ENCODE measurements at regions not wholly inside any gene's neighbourhood (a gene's known extent, or its start where the extent isn't known, plus 50 kb on each side); places are given as distances from the start of the nearest gene placed in this dataset.

DNA sequence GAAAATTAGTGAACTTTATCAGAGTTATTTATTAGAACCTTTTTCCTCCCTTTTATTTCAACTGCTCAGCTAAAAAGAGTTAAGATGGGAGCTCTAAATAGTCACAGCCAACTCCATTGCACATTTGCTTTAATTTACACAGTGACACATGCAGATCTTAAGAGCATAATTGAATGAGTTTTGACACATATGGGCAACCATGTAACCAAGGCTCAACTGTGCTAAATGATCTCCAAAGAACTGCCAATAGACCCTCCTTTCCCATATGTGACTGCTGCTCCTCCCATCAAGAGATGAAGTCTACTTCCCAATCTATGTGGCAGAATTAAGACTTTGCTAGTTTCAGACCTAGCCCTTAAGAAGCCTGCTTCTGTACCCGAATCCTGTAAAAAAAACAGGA is 960.0 kb downstream of the BCL11B start:
- Histone ChIP-seq H3K4me3 (no peak overlapping the region), H3K9ac (no peak overlapping the region), H3K9me3 (replicated peaks in 1 of 11) (no peaks in the 10 kb centered on the region), H4K20me1 (no peaks in the 10 kb centered on the region), H3K36me3 (no peaks in the 10 kb centered on the region), H3K27ac (no peak overlapping the region), H3K27me3 (no peaks in the 10 kb centered on the region), H3K4me1 (no peaks in the 10 kb centered on the region), H3K4me2 (no peak overlapping the region)
- TF ChIP-seq Cebpa-rat (IDR thresholded peaks at IDR 0.05) = no peak

DNA sequence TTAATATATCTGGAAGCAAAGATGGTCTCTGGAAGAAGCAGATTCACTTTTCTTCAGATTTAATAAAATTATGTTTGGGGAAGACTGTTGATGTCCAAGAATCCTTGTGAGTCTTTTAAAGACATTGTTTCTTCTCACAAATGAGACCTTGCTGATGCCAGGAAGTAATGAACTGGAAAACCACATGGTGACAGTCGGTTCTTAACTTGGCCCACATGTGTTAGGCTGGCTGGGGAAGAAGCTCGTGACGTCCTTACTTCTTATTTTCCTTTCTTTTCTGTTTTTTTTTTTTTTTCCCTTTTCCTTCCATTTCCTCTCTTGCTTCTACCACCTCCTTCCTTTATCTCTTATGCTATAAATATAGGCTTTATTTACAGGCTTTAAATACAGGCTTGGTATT is 950.2 kb downstream of the BCL11B start:
- H3K9me3 ChIP-seq (replicated peaks in 1 of 11) = peaks cover 17 to 29% (median 24%) of the 10 kb centered on the region in 11 experiments; a peak in 21 of 22 replicates

GRCh38 chr14:98323836-98324235 is 948.2 kb downstream of the BCL11B start:
- H3K4me1 ChIP-seq = peaks cover 0 to 14% (median 10%) of the 10 kb centered on the region in 10 experiments; a peak in 13 of 20 replicates
- H4K20me1 ChIP-seq = no peaks in the 10 kb centered on the region
- H3K4me2 ChIP-seq = no peak overlapping the region
- no peaks in the 10 kb centered on the region for H3K36me3 ChIP-seq
- no peak overlapping the region for H3K4me3 ChIP-seq
- TF ChIP-seq Cebpa-rat (IDR thresholded peaks at IDR 0.05) = no peak
- peaks cover 13 to 30% (median 21%) of the 10 kb centered on the region in 11 experiments for H3K9me3 ChIP-seq (replicated peaks in 1 of 11)
- no peak overlapping the region for H3K27ac ChIP-seq
- no peak overlapping the region for H3K9ac ChIP-seq
- no peaks in the 10 kb centered on the region for H3K27me3 ChIP-seq

More for the DNA sequence above, 950.2 kb downstream of the BCL11B start:
- Histone ChIP-seq H4K20me1 (no peaks in the 10 kb centered on the region), H3K4me1 (peaks cover 0 to 14% (median 10%) of the 10 kb centered on the region in 10 experiments; a peak in 13 of 20 replicates), H3K4me3 (no peak overlapping the region), H3K27ac (no peak overlapping the region), H3K36me3 (no peaks in the 10 kb centered on the region), H3K9ac (no peak overlapping the region), H3K4me2 (peak overlapping the region in 8 of 11 experiments; percentile 9 to 48 (median 32); a peak in 11 of 22 replicates), H3K27me3 (no peaks in the 10 kb centered on the region)
- TF ChIP-seq Cebpa-rat (IDR thresholded peaks at IDR 0.05) = no peak

DNA sequence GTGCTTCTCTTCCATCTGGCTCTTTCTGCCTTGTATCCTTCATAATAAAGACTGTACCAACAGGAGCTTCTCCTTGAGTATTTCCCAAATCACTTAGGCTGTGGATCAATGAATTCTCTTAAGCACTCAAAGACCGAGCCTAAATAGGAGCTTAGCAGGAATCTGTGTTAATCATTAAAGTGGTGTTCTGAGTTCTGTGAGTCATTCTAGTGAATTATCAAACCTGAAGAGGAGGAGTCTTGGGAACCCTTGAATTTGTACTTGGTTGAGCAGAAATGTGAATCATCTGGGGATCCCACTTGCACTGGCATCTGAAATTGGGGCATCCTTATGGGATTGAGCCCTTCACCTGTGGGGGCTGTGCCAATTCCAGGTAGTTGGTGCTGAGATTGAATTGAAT is 946.2 kb downstream of the BCL11B start:
- Histone ChIP-seq H3K4me1 (peaks cover 0 to 14% (median 10%) of the 10 kb centered on the region in 10 experiments; a peak in 13 of 20 replicates), H3K36me3 (no peaks in the 10 kb centered on the region), H3K4me3 (no peak overlapping the region), H3K9me3 (replicated peaks in 1 of 11) (peaks cover 7 to 20% (median 12%) of the 10 kb centered on the region in 11 experiments; a peak in 21 of 22 replicates), H3K27ac (no peak overlapping the region), H3K27me3 (no peaks in the 10 kb centered on the region), H3K4me2 (no peak overlapping the region), H3K9ac (no peak overlapping the region), H4K20me1 (no peaks in the 10 kb centered on the region)
- TF ChIP-seq Cebpa-rat (IDR thresholded peaks at IDR 0.05) = no peak

- no peaks in the 10 kb centered on the region for H3K4me1 ChIP-seq
- no peaks in the 10 kb centered on the region for H3K36me3 ChIP-seq
- no peaks in the 10 kb centered on the region for H3K27me3 ChIP-seq
- H4K20me1 ChIP-seq = no peaks in the 10 kb centered on the region
- H3K4me2 ChIP-seq = no peak overlapping the region
- H3K27ac ChIP-seq = no peak overlapping the region
- no peak overlapping the region for H3K9ac ChIP-seq
- H3K9me3 ChIP-seq (replicated peaks in 1 of 11) = peaks cover 6 to 28% (median 14%) of the 10 kb centered on the region in 11 experiments; a peak in 20 of 22 replicates
- TF ChIP-seq Cebpa-rat (IDR thresholded peaks at IDR 0.05) = no peak
- H3K4me3 ChIP-seq = no peak overlapping the region
Observed at GRCh38 chr14:98328496-98328895, 943.5 kb downstream of the BCL11B start.

DNA sequence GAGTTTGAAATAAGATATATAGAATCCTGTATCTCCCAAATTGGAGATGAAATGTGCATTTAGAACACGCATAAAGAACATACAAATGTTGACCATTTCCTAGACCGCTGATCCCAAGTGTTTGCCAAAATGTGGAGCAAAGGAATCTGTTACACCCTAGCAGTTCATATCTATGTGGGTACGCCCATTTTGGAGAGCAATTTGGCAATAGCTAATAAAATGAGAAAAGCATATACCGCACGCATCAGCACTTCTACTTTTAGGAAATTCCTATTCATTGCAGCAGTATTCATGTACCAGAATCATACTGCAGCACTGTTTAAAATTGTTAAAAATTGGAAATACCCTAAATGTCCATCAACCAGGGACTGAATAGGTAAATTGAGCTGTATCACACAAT is 937.8 kb downstream of the BCL11B start:
- Histone ChIP-seq H3K4me3 (no peak overlapping the region), H3K27ac (no peak overlapping the region), H3K4me1 (no peaks in the 10 kb centered on the region), H4K20me1 (no peaks in the 10 kb centered on the region), H3K9me3 (replicated peaks in 1 of 11) (peaks cover 5 to 22% (median 6%) of the 10 kb centered on the region in 11 experiments; a peak in 20 of 22 replicates), H3K27me3 (no peaks in the 10 kb centered on the region), H3K36me3 (no peaks in the 10 kb centered on the region), H3K9ac (no peak overlapping the region), H3K4me2 (no peak overlapping the region)
- no peak for TF ChIP-seq Cebpa-rat (IDR thresholded peaks at IDR 0.05)

- no peaks in the 10 kb centered on the region for H4K20me1 ChIP-seq
- no peak for TF ChIP-seq Cebpa-rat (IDR thresholded peaks at IDR 0.05)
- H3K4me1 ChIP-seq = no peaks in the 10 kb centered on the region
- no peak overlapping the region for H3K4me3 ChIP-seq
- no peak overlapping the region for H3K27ac ChIP-seq
- no peak overlapping the region for H3K9ac ChIP-seq
- no peaks in the 10 kb centered on the region; a peak in 1 of 22 replicates for H3K9me3 ChIP-seq (replicated peaks in 1 of 11)
- no peak overlapping the region for H3K4me2 ChIP-seq
- H3K36me3 ChIP-seq = no peaks in the 10 kb centered on the region
- H3K27me3 ChIP-seq = no peaks in the 10 kb centered on the region
Observed at GRCh38 chr14:98341211-98341610, 930.8 kb downstream of the BCL11B start.

DNA sequence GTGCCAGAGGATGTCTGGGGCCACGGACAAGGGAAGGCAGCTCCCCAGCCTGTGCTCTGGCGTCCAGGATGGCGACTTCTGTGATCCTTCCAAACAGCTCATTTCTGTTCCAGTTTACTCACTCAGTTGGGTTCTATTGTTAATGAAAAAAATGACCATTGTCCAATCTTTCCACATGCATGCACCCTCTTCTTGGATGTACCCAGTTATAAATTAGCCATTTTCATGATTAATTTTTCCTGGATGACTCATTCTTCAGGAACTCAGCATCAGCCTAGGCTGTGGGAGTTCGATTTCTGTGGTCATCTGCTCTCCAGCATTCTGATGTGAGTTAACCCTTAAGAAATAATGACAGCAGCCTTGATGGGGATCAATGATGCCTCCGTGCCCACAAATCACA is 926.8 kb downstream of the BCL11B start:
- H3K9ac ChIP-seq = no peak overlapping the region
- H3K4me1 ChIP-seq = peaks cover 14 to 19% (median 16%) of the 10 kb centered on the region in 10 experiments
- no peaks in the 10 kb centered on the region for H4K20me1 ChIP-seq
- no peak overlapping the region for H3K27ac ChIP-seq
- no peak overlapping the region for H3K4me3 ChIP-seq
- H3K36me3 ChIP-seq = no peaks in the 10 kb centered on the region
- no peak overlapping the region for H3K4me2 ChIP-seq
- H3K9me3 ChIP-seq (replicated peaks in 1 of 11) = no peaks in the 10 kb centered on the region; a peak in 1 of 22 replicates
- no peaks in the 10 kb centered on the region for H3K27me3 ChIP-seq
- no peak for TF ChIP-seq Cebpa-rat (IDR thresholded peaks at IDR 0.05)

GRCh38 chr14:98347686-98348085 is 924.3 kb downstream of the BCL11B start:
- Histone ChIP-seq H3K4me2 (peak overlapping the region in 10 of 11 experiments; percentile 13 to 79 (median 62); a peak in 15 of 22 replicates), H4K20me1 (no peaks in the 10 kb centered on the region), H3K36me3 (no peaks in the 10 kb centered on the region), H3K4me3 (no peak overlapping the region), H3K4me1 (peaks cover 14 to 19% (median 16%) of the 10 kb centered on the region in 10 experiments), H3K27me3 (no peaks in the 10 kb centered on the region), H3K9me3 (replicated peaks in 1 of 11) (no peaks in the 10 kb centered on the region; a peak in 1 of 22 replicates), H3K27ac (peak overlapping the region in 4 of 11 experiments; percentile 46 to 63 (median 58); a peak in 5 of 22 replicates), H3K9ac (no peak overlapping the region)
- TF ChIP-seq Cebpa-rat (IDR thresholded peaks at IDR 0.05) = no peak

GRCh38 chr14:98348505-98348904 is 923.5 kb downstream of the BCL11B start:
- TF ChIP-seq Cebpa-rat (IDR thresholded peaks at IDR 0.05) = no peak
- peaks cover 14 to 19% (median 16%) of the 10 kb centered on the region in 10 experiments for H3K4me1 ChIP-seq
- H4K20me1 ChIP-seq = no peaks in the 10 kb centered on the region
- no peaks in the 10 kb centered on the region for H3K36me3 ChIP-seq
- peak overlapping the region in 7 of 11 experiments; percentile 2 to 63 (median 49); a peak in 9 of 22 replicates for H3K27ac ChIP-seq
- H3K9me3 ChIP-seq (replicated peaks in 1 of 11) = no peaks in the 10 kb centered on the region; a peak in 1 of 22 replicates
- H3K27me3 ChIP-seq = no peaks in the 10 kb centered on the region
- no peak overlapping the region for H3K4me3 ChIP-seq
- peak overlapping the region in 1 of 11 experiments; percentile 10; a peak in 1 of 22 replicates for H3K9ac ChIP-seq
- peak overlapping the region; percentile 31 to 79 (median 65) for H3K4me2 ChIP-seq

Data from BLaER1 treated with 17β-estradiol and CSF1 and Interleukin-3, amounts not matched to agents 10 nM and 100 nM (cell line).